GM12878 (cell line): ENCODE measurements at regions not wholly inside any gene's neighbourhood (a gene's known extent, or its start where the extent isn't known, plus 50 kb on each side); places are given as distances from the start of the nearest gene placed in this dataset.

Experiments
- CHD4 ChIP-seq: fragments of 200-600 bp; sonication (generic); IDR thresholded peaks from 2 replicates; pipeline ENCODE4 v1.6.1; 2016; ENCODE audit warnings: mild to moderate bottlenecking
- EGR1 ChIP-seq, 2 experiments: IDR thresholded peaks; 1 replicate in 1 of 2; 2 replicates in 1 of 2; pipeline ENCODE4 v1.6.1; 2011 to 2012; ENCODE audit warnings: low read depth in 2 of 2, low read length in 2 of 2, borderline replicate concordance in 1 of 2, mild to moderate bottlenecking in 1 of 2, moderate library complexity in 1 of 2
- HDGF ChIP-seq: fragments of 450-650 bp; IDR thresholded peaks from 2 replicates; pipeline ENCODE4 v1.6.1; 2016; ENCODE audit warnings: antibody characterized with exemption
- MYC ChIP-seq: IDR thresholded peaks from 2 replicates; pipeline ENCODE4 v1.6.1; 2011; ENCODE audit warnings: mild to moderate bottlenecking, low read length, moderate library complexity, inconsistent platforms; ENCODE audit not compliant: insufficient read depth, insufficient replicate concordance, insufficient read length, severe bottlenecking
- NR2F1 ChIP-seq: fragments of 450-650 bp; conservative IDR thresholded peaks from 2 replicates; pipeline ENCODE4 v1.6.1; 2017; ENCODE audit warnings: mild to moderate bottlenecking
- POLR2AphosphoS5 ChIP-seq: IDR thresholded peaks from 2 replicates; pipeline ENCODE4 v1.6.1; 2011; ENCODE audit warnings: mild to moderate bottlenecking, low read length, inconsistent platforms
- SMAD1 ChIP-seq: fragments of 450-650 bp; IDR thresholded peaks from 2 replicates; pipeline ENCODE4 v1.6.1; 2018; ENCODE audit warnings: mild to moderate bottlenecking, low read depth; ENCODE audit not compliant: partially characterized antibody
- SREBF2 ChIP-seq: IDR thresholded peaks from 2 replicates; pipeline ENCODE4 v1.6.1; 2012; ENCODE audit warnings: mild to moderate bottlenecking, low read length
- YY1 ChIP-seq: IDR thresholded peaks from 2 replicates; pipeline ENCODE4 v1.6.1; 2011; ENCODE audit warnings: low read depth, mild to moderate bottlenecking, low read length
- TF ChIP-seq, protein P1 (sequence below), 3 experiments: IDR thresholded peaks in 2 of 3; conservative IDR thresholded peaks in 1 of 3; 2 replicates each; pipeline ENCODE4 v1.5.1; 2011; ENCODE audit warnings: low read depth in 3 of 3, low read length in 3 of 3, mild to moderate bottlenecking in 3 of 3, control low read depth in 2 of 3, moderate library complexity in 2 of 3, inconsistent platforms in 1 of 3, mixed read lengths in 1 of 3; ENCODE audit not compliant: control insufficient read depth in 2 of 3, insufficient read depth in 1 of 3; ENCODE audit errors: extremely low read depth in 1 of 3

DNA sequence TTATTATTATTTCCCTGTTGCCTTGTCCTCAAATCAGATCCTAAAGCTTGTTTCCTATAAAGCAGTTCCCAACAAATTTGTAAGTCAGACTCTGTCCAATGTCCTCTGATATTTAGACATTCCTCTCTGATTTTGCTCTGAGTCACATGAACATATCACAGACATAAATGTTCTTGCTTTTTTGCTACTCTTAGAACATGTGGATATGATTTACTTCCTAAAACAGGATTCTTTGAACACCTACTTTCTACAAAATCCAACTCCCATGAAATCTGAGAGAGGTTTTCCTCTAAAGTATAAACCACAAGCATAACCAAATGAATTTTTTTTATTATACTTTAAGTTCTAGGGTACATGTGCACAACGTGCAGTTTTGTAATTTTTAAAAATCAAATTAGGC, 181.3 kb upstream of the SLC38A2 start:
- no peak for TF ChIP-seq YY1
- TF ChIP-seq HDGF: no peak
- TF ChIP-seq CHD4: no peak
- TF ChIP-seq SMAD1: no peak
- TF ChIP-seq, protein P1, sequence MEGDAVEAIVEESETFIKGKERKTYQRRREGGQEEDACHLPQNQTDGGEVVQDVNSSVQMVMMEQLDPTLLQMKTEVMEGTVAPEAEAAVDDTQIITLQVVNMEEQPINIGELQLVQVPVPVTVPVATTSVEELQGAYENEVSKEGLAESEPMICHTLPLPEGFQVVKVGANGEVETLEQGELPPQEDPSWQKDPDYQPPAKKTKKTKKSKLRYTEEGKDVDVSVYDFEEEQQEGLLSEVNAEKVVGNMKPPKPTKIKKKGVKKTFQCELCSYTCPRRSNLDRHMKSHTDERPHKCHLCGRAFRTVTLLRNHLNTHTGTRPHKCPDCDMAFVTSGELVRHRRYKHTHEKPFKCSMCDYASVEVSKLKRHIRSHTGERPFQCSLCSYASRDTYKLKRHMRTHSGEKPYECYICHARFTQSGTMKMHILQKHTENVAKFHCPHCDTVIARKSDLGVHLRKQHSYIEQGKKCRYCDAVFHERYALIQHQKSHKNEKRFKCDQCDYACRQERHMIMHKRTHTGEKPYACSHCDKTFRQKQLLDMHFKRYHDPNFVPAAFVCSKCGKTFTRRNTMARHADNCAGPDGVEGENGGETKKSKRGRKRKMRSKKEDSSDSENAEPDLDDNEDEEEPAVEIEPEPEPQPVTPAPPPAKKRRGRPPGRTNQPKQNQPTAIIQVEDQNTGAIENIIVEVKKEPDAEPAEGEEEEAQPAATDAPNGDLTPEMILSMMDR (IDR thresholded peaks at IDR 0.05 in 2 of 3, conservative IDR thresholded peaks at IDR 0.05 in 1 of 3; ENCODE audit: control insufficient read depth in 2 of 3, extremely low read depth in 1 of 3, insufficient read depth in 1 of 3, low read depth in 3 of 3, low read length in 3 of 3): no peak
- TF ChIP-seq NR2F1: no peak
- TF ChIP-seq MYC: no peak
- no peak for TF ChIP-seq POLR2AphosphoS5
- TF ChIP-seq SREBF2: no peak
- TF ChIP-seq EGR1 (IDR thresholded peaks at IDR 0.05; ENCODE audit: borderline replicate concordance in 1 of 2, low read depth in 2 of 2, low read length in 2 of 2): no peak
